ENCODE measurements at regions not wholly inside any gene's neighbourhood (a gene's known extent, or its start where the extent isn't known, plus 50 kb on each side); places are given as distances from the start of the nearest gene placed in this dataset.

- TF ChIP-seq CTCF (IDR thresholded peaks at IDR 0.05; ENCODE audit: insufficient read depth, low read length, poor library complexity, severe bottlenecking) (no peak), EZH2phosphoT487 (conservative IDR thresholded peaks at IDR 0.05; ENCODE audit: low read length) (no peak)
These were observed 157.4 kb downstream of the MZT1 start for GRCh38 chr13:72570019-72570418.

Measured in SU-DHL-6 (cell line).